Sigmoid colon (tissue), 6 donors: ENCODE measurements at regions not wholly inside any gene's neighbourhood (a gene's known extent, or its start where the extent isn't known, plus 50 kb on each side); places are given as distances from the start of the nearest gene placed in this dataset.
A peak's percentile ranks its signal among the peaks of the same experiment; 100 is the strongest.
"Not testable (repeated sequence)": the region's sequence is repeated elsewhere in the genome, so short reads cannot be mapped to it uniquely, and the experiment has no call there.

Experiments used
- DNase-seq: peaks from one replicate; pipeline ENCODE4 v3.0.0-alpha.2; 2019
- H3K27ac ChIP-seq, 4 donors: fragments of 200-600 bp; sonication (generic); one replicate each; pipeline ENCODE4 v1.5.1; 2016 to 2019; ENCODE audit warnings: mild to moderate bottlenecking in 1 of 4
- H3K27me3 ChIP-seq, 3 donors: fragments of 200-600 bp; sonication (generic); one replicate each; pipeline ENCODE4 v1.5.1; 2019; ENCODE audit warnings: mild to moderate bottlenecking in 1 of 3
- H3K36me3 ChIP-seq, 4 donors: fragments of 200-600 bp; sonication (generic); one replicate each; pipeline ENCODE4 v1.5.1; 2016 to 2019
- H3K4me1 ChIP-seq, 4 donors: fragments of 200-600 bp; sonication (generic); one replicate each; pipeline ENCODE4 v1.5.1; 2017 to 2019
- H3K4me3 ChIP-seq, 4 donors: fragments of 200-600 bp; sonication (generic); one replicate each; pipeline ENCODE4 v1.5.1; 2017 to 2019; ENCODE audit warnings: mild to moderate bottlenecking in 2 of 4, moderate library complexity in 1 of 4
- H3K9me3 ChIP-seq, 4 donors: fragments of 200-600 bp in 3 of 4; sonication (generic) in 3 of 4; one replicate each; pipeline versions ENCODE4 v1.5.1 to v1.6.1; 2013 to 2019
- CTCF ChIP-seq, 4 experiments: fragments of 450-650 bp in 3 of 4; fragments of 200-600 bp in 1 of 4; IDR thresholded peaks; one replicate each; pipeline ENCODE4 v1.5.1; 2016 to 2019; ENCODE audit warnings: antibody characterized with exemption in 4 of 4, mild to moderate bottlenecking in 3 of 4, moderate library complexity in 2 of 4
- EP300 ChIP-seq, 4 donors: sonication (generic); formaldehyde crosslinking; IDR thresholded peaks; one replicate each; pipeline ENCODE4 v1.6.1; 2017; ENCODE audit warnings: antibody characterized with exemption in 4 of 4
- POLR2A ChIP-seq, 2 donors: fragments of 450-650 bp; IDR thresholded peaks; one replicate each; pipeline ENCODE4 v1.6.1; 2016; ENCODE audit warnings: antibody characterized with exemption in 2 of 2, mild to moderate bottlenecking in 2 of 2, moderate library complexity in 2 of 2
- POLR2AphosphoS5 ChIP-seq, 4 donors: sonication (generic); formaldehyde crosslinking; IDR thresholded peaks; one replicate each; pipeline ENCODE4 v1.6.1; 2017; ENCODE audit warnings: antibody characterized with exemption in 4 of 4
- WGBS, 2 donors: extraction: QIAGEN DNeasy Blood & Tissue Kit; methylation state at CpG; one replicate each; pipeline ENCODE4 v1.1.7; 2013; 5-methylcytosine and 5-hydroxymethylcytosine counted together
- intact Hi-C: fragments of 100-400 bp; cut with DNase I; formaldehyde crosslinking; loops from one replicate; pipeline ENCODE4 v1.15.1; 2023
- donor health status: healthy with polysubstance abuse.
- donor health status: healthy.

- WGBS, 2 donors = 81 to 95% methylated on average over 3 of the region's 3 CpGs
- Histone ChIP-seq H3K4me3 (no peak overlapping the region), H3K9me3 (no peaks in the 10 kb centered on the region), H3K36me3 (no peaks in the 10 kb centered on the region), H3K27me3 (no peaks in the 10 kb centered on the region), H3K4me1 (no peaks in the 10 kb centered on the region), H3K27ac (no peak overlapping the region)
- TF ChIP-seq CTCF (IDR thresholded peaks at IDR 0.05) (no peak), POLR2A (IDR thresholded peaks at IDR 0.05) (no peak), EP300 (IDR thresholded peaks at IDR 0.05) (no peak)
- no peak for DNase-seq
- intact Hi-C loops = no loop called here
These were observed 302.7 kb downstream of the SFMBT2 start for GRCh38 chr10:7108141-7108540.

GRCh38 chr10:7107285-7107684 lies 303.5 kb downstream of the SFMBT2 start:
- TF ChIP-seq EP300 (IDR thresholded peaks at IDR 0.05) = no peak
- TF ChIP-seq CTCF (IDR thresholded peaks at IDR 0.05) = no peak
- TF ChIP-seq POLR2AphosphoS5 (IDR thresholded peaks at IDR 0.05) = no peak
- no peak for TF ChIP-seq POLR2A (IDR thresholded peaks at IDR 0.05)
- Histone ChIP-seq H3K4me3 (no peak overlapping the region), H3K27ac (no peak overlapping the region), H3K4me1 (no peaks in the 10 kb centered on the region), H3K27me3 (no peaks in the 10 kb centered on the region), H3K36me3 (no peaks in the 10 kb centered on the region), H3K9me3 (peaks cover 0 to 2% (median 0%) of the 10 kb centered on the region in 4 donors)
- no peak for DNase-seq
- intact Hi-C loops = no loop called here
- WGBS, 2 donors = 73 to 79% methylated on average over 5 of the region's 5 CpGs

- DNase-seq, H3K4me1 ChIP-seq, H3K9me3 ChIP-seq, H3K27ac ChIP-seq, H3K4me3 ChIP-seq, H3K36me3 ChIP-seq, intact Hi-C loops: not testable (repeated sequence)
- H3K27me3 ChIP-seq = peaks cover 0 to 11% (median 0%) of the 10 kb centered on the region in 3 donors
- WGBS, 2 donors = 81 to 92% methylated on average over 1 of the region's 1 CpG
These were observed 306.5 kb downstream of the SFMBT2 start for GRCh38 chr10:7104379-7104778.

GRCh38 chr10:7102557-7103349 lies 308.1 kb downstream of the SFMBT2 start:
- H3K27me3 ChIP-seq = peaks cover 0 to 11% (median 0%) of the 10 kb centered on the region in 3 donors
- H3K4me1 ChIP-seq = no peaks in the 10 kb centered on the region
- WGBS, 2 donors = 65 to 77% methylated on average over 7 of the region's 7 CpGs
- peak overlapping the region in 1 of 4 donors; percentile 14 for H3K27ac ChIP-seq
- H3K9me3 ChIP-seq = peaks cover 0 to 2% (median 0%) of the 10 kb centered on the region in 4 donors
- no peaks in the 10 kb centered on the region for H3K36me3 ChIP-seq
- intact Hi-C loops = no loop called here
- DNase-seq = no peak
- no peak overlapping the region for H3K4me3 ChIP-seq
- TF ChIP-seq POLR2A (IDR thresholded peaks at IDR 0.05) (no peak), CTCF (IDR thresholded peaks at IDR 0.05) (no peak), POLR2AphosphoS5 (IDR thresholded peaks at IDR 0.05) (no peak), EP300 (IDR thresholded peaks at IDR 0.05) (no peak)

GRCh38 chr10:7102084-7102483 lies 308.8 kb downstream of the SFMBT2 start:
- H3K36me3 ChIP-seq = no peaks in the 10 kb centered on the region
- DNase-seq = peak; percentile 78
- no peak overlapping the region for H3K4me3 ChIP-seq
- no peak for TF ChIP-seq CTCF (IDR thresholded peaks at IDR 0.05)
- TF ChIP-seq POLR2AphosphoS5 (IDR thresholded peaks at IDR 0.05) = peak; percentile 52 to 65 (median 58)
- no peak for TF ChIP-seq EP300 (IDR thresholded peaks at IDR 0.05)
- no peak for TF ChIP-seq POLR2A (IDR thresholded peaks at IDR 0.05)
- no peaks in the 10 kb centered on the region for H3K4me1 ChIP-seq
- WGBS, 2 donors = 65 to 71% methylated on average over 1 of the region's 1 CpG
- peaks cover 0 to 11% (median 0%) of the 10 kb centered on the region in 3 donors for H3K27me3 ChIP-seq
- intact Hi-C loops = no loop called here
- peaks cover 0 to 2% (median 0%) of the 10 kb centered on the region in 4 donors for H3K9me3 ChIP-seq
- peak overlapping the region in 1 of 4 donors; percentile 25 for H3K27ac ChIP-seq
